ENCODE measurements at regions not wholly inside any gene's neighbourhood (a gene's known extent, or its start where the extent isn't known, plus 50 kb on each side); places are given as distances from the start of the nearest gene placed in this dataset.

- TF ChIP-seq EZH2phosphoT487 (IDR thresholded peaks at IDR 0.05; ENCODE audit: unreplicated experiment) (no peak), EZH2 (IDR thresholded peaks at IDR 0.05; ENCODE audit: low read depth, unreplicated experiment) (no peak)
Measured at GRCh38 chr6:149150301-149150700, 167.2 kb upstream of the TAB2 start (continued).

GRCh38 chr6:149150801-149151398, 166.6 kb upstream of the TAB2 start:
- no peak overlapping the region for H3K27ac ChIP-seq (ENCODE audit: low read depth)
- no peaks in the 10 kb centered on the region for H3K36me3 ChIP-seq (ENCODE audit: insufficient read depth)
- no peak overlapping the region for H3K4me2 ChIP-seq
- H3K36me3 Mint-ChIP-seq (ENCODE audit: low read depth) = no peaks in the 10 kb centered on the region
- no peaks in the 10 kb centered on the region for H3K4me1 Mint-ChIP-seq
- H3K4me3 ChIP-seq = no peak overlapping the region
- H3F3A ChIP-seq (replicated peaks; ENCODE audit: low read depth) = no peaks in the 10 kb centered on the region
- no peaks in the 10 kb centered on the region for H3K27me3 ChIP-seq (ENCODE audit: insufficient read depth)
- no peaks in the 10 kb centered on the region for H3K4me1 ChIP-seq (ENCODE audit: insufficient read depth)
- ATAC-seq (no peak), DNase-seq (ENCODE audit: low spot score) (no peak)
- H3K27ac Mint-ChIP-seq = no peak overlapping the region
- H3K9me2 ChIP-seq (ENCODE audit: insufficient read depth) = peaks cover 14% of the 10 kb centered on the region; the same call in 1 of the 2 replicates
- TF ChIP-seq ETS1 (IDR thresholded peaks at IDR 0.05) = no peak
- TF ChIP-seq POLR2AphosphoS5 (IDR thresholded peaks at IDR 0.05; ENCODE audit: low read depth) = no peak
- TF ChIP-seq REST (IDR thresholded peaks at IDR 0.05; ENCODE audit: unreplicated experiment) = no peak
- TF ChIP-seq ZNF114 (CRISPR knock-in tag; IDR thresholded peaks at IDR 0.05) = no peak
- TF ChIP-seq CREB1 (CRISPR knock-in tag; IDR thresholded peaks at IDR 0.05; ENCODE audit: low read depth) = no peak
- no peak for TF ChIP-seq EZH2 (IDR thresholded peaks at IDR 0.05; ENCODE audit: low read depth, unreplicated experiment)
- TF ChIP-seq JUNB (IDR thresholded peaks at IDR 0.05; ENCODE audit: unreplicated experiment) = no peak
- no peak overlapping the region for H3K4me3 Mint-ChIP-seq
- H4K20me1 ChIP-seq (replicated peaks; ENCODE audit: insufficient read depth) = no peaks in the 10 kb centered on the region
- peaks cover 2% of the 10 kb centered on the region; the same call in 2 of the 3 replicates for H3K9me3 Mint-ChIP-seq
- peaks cover 2% of the 10 kb centered on the region for H3K27me3 Mint-ChIP-seq (ENCODE audit: insufficient read depth, low read depth, poor library complexity)
- H3K79me2 ChIP-seq (replicated peaks; ENCODE audit: insufficient read depth) = no peaks in the 10 kb centered on the region
- no peak overlapping the region for H2AFZ ChIP-seq

- H3K4me2 ChIP-seq = no peak overlapping the region
- TF ChIP-seq ETS1 (IDR thresholded peaks at IDR 0.05) (no peak), CREB1 (CRISPR knock-in tag; IDR thresholded peaks at IDR 0.05; ENCODE audit: low read depth) (no peak), REST (IDR thresholded peaks at IDR 0.05; ENCODE audit: unreplicated experiment) (no peak), STAT1 (IDR thresholded peaks at IDR 0.05; ENCODE audit: unreplicated experiment) (no peak), EZH2 (IDR thresholded peaks at IDR 0.05; ENCODE audit: low read depth, unreplicated experiment) (no peak), EZH2phosphoT487 (IDR thresholded peaks at IDR 0.05; ENCODE audit: unreplicated experiment) (no peak), POLR2AphosphoS5 (IDR thresholded peaks at IDR 0.05; ENCODE audit: low read depth) (no peak), ZNF331 (CRISPR knock-in tag; IDR thresholded peaks at IDR 0.05; ENCODE audit: low read depth) (no peak), JUNB (IDR thresholded peaks at IDR 0.05; ENCODE audit: unreplicated experiment) (no peak)
Measured at GRCh38 chr6:149152521-149152920, 165.0 kb upstream of the TAB2 start.

More at GRCh38 chr6:149152521-149152920, 165.0 kb upstream of the TAB2 start:
- H3K27me3 Mint-ChIP-seq (ENCODE audit: insufficient read depth, low read depth, poor library complexity) = peaks cover 2% of the 10 kb centered on the region
- H3K9me3 Mint-ChIP-seq = peaks cover 2% of the 10 kb centered on the region; the same call in 1 of the 3 replicates
- Histone ChIP-seq H3F3A (replicated peaks; ENCODE audit: low read depth) (no peaks in the 10 kb centered on the region), H3K4me3 (no peak overlapping the region), H2AFZ (no peak overlapping the region), H3K36me3 (ENCODE audit: insufficient read depth) (no peaks in the 10 kb centered on the region), H4K20me1 (replicated peaks; ENCODE audit: insufficient read depth) (no peaks in the 10 kb centered on the region), H3K27ac (ENCODE audit: low read depth) (no peak overlapping the region), H3K79me2 (replicated peaks; ENCODE audit: insufficient read depth) (no peaks in the 10 kb centered on the region), H3K27me3 (ENCODE audit: insufficient read depth) (no peaks in the 10 kb centered on the region), H3K4me1 (ENCODE audit: insufficient read depth) (peaks cover 7% of the 10 kb centered on the region; the same call in 1 of the 2 replicates), H3K9me2 (ENCODE audit: insufficient read depth) (peaks cover 14% of the 10 kb centered on the region; the same call in 1 of the 2 replicates)
- no peak overlapping the region for H3K27ac Mint-ChIP-seq
- DNase-seq (ENCODE audit: low spot score) (no peak), ATAC-seq (no peak)
- no peak overlapping the region for H3K4me3 Mint-ChIP-seq
- peaks cover 4% of the 10 kb centered on the region; the same call in 2 of the 3 replicates for H3K4me1 Mint-ChIP-seq
- H3K36me3 Mint-ChIP-seq (ENCODE audit: low read depth) = no peaks in the 10 kb centered on the region
